ACC112 (cell line): ENCODE measurements at regions not wholly inside any gene's neighbourhood (a gene's known extent, or its start where the extent isn't known, plus 50 kb on each side); places are given as distances from the start of the nearest gene placed in this dataset.
"Not testable (repeated sequence)": the region's sequence is repeated elsewhere in the genome, so short reads cannot be mapped to it uniquely, and the experiment has no call there.

Experiments used
- H2AFZ ChIP-seq: fragments of 200-600 bp; sonication (generic); one replicate; pipeline ENCODE4 v1.6.0; 2017; ENCODE audit warnings: antibody characterized with exemption, low read length; ENCODE audit not compliant: unreplicated experiment
- H3K27ac ChIP-seq: fragments of 200-600 bp; sonication (generic); 2 replicates; pipeline ENCODE4 v1.5.1; 2014; ENCODE audit warnings: low read depth, mild to moderate bottlenecking, antibody characterized with exemption, low read length, moderate library complexity
- H3K27me3 ChIP-seq: fragments of 200-600 bp; sonication (generic); 2 replicates; pipeline ENCODE4 v1.6.1; 2014; ENCODE audit warnings: mild to moderate bottlenecking, antibody characterized with exemption, low read length, moderate library complexity, mixed read lengths; ENCODE audit not compliant: insufficient read depth
- H3K36me3 ChIP-seq: fragments of 200-600 bp; sonication (generic); 2 replicates; pipeline ENCODE4 v1.6.1; 2016; ENCODE audit warnings: mild to moderate bottlenecking, antibody characterized with exemption, low read length, moderate library complexity, mixed read lengths; ENCODE audit not compliant: insufficient read depth
- H3K4me1 ChIP-seq: fragments of 200-600 bp; sonication (generic); one replicate; pipeline ENCODE4 v1.6.1; 2016; ENCODE audit warnings: low read length, mixed read lengths; ENCODE audit not compliant: insufficient read depth, unreplicated experiment, control insufficient read depth
- H3K4me3 ChIP-seq: fragments of 200-600 bp; sonication (generic); 2 replicates; pipeline ENCODE4 v1.5.1; 2014; ENCODE audit warnings: mild to moderate bottlenecking, low read depth, low read length
- H3K79me2 ChIP-seq: fragments of 200-600 bp; sonication (generic); one replicate; pipeline ENCODE4 v1.6.0; 2016; ENCODE audit warnings: low read length; ENCODE audit not compliant: control insufficient read depth, unreplicated experiment, insufficient read depth

GRCh38 chr17:34475296-34475695, 104.1 kb upstream of the TMEM132E start:
- Histone ChIP-seq H3K36me3 (no peaks in the 10 kb centered on the region), H3K79me2 (no peaks in the 10 kb centered on the region), H3K4me3 (no peak overlapping the region), H3K27me3 (peaks cover 19% of the 10 kb centered on the region; the same call in 1 of the 2 replicates), H3K27ac (no peak overlapping the region), H2AFZ (no peak overlapping the region), H3K4me1 (no peaks in the 10 kb centered on the region)

GRCh38 chr17:34474706-34475105, 104.7 kb upstream of the TMEM132E start:
- H3K4me3 ChIP-seq, result no peak overlapping the region
- H3K36me3 ChIP-seq, result no peaks in the 10 kb centered on the region
- peaks cover 24% of the 10 kb centered on the region; the same call in 1 of the 2 replicates for H3K27me3 ChIP-seq
- H3K27ac ChIP-seq, result no peak overlapping the region
- H2AFZ ChIP-seq, result no peak overlapping the region
- H3K4me1 ChIP-seq, result no peaks in the 10 kb centered on the region
- H3K79me2 ChIP-seq, result no peaks in the 10 kb centered on the region

DNA sequence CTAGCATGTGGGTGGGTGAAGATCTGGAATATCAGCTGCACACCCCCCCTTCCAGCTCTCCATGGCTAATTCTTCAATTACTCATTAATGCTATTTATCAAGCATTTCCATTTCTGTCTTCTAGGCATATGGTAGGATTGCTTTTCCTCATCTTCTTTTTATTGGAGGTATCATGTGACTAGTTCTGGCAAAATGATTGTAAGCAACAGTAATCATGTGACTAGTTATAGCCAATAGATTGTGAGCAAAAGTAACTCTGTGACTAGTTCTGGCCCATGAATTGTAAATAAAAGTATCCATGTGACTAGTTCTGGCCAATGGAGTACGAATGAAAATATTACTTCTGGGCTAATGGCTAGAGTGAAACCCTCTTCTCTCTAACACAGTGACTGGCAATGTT, 107.0 kb upstream of the TMEM132E start:
- Histone ChIP-seq H3K36me3 (no peaks in the 10 kb centered on the region), H2AFZ (no peak overlapping the region), H3K27ac (no peak overlapping the region), H3K4me3 (no peak overlapping the region), H3K27me3 (peaks cover 38% of the 10 kb centered on the region), H3K4me1 (no peaks in the 10 kb centered on the region), H3K79me2 (no peaks in the 10 kb centered on the region)

DNA sequence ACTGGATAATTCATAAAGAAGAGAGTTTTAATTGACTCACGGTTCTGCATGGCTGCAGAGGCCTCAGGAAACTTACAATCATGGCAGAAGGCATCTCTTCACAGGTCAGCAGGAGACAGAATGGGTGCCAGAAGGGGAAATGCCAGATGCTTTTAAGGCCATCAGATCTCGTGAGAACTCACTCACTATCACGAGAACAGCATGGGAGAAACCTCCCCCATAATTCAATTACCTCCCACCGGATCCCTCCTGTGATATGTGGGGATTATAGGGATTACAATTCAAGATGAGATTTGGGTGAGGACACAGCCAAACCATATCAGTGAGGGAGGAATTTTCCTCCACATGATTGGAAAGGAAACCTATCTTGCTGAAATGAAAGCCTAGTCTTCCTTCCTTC, 108.1 kb upstream of the TMEM132E start:
- not testable (repeated sequence) for H3K36me3 ChIP-seq, H3K4me3 ChIP-seq, H3K27ac ChIP-seq, H3K4me1 ChIP-seq, H2AFZ ChIP-seq, H3K79me2 ChIP-seq
- H3K27me3 ChIP-seq, result peaks cover 45% of the 10 kb centered on the region

DNA sequence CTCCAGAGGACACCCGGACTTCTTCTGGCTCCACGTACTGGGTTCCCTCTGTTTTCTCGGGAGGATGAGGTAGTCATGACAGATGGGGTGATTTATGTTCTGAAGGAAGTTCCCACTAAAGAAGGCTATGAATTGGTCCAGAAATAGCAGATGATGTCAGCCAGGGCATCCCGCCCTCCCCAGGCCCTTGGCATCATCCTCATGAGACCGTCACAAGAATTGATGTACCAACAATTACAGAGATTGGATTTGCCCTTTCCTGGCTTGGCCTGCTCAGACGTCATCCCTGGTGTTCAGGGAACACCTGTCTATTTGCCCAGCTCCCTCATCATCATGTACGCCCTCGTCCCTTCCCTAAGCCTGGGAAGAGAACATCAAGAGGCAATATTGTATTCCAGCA, 102.8 kb upstream of the CCL1 start:
- Histone ChIP-seq H3K4me1 (no peaks in the 10 kb centered on the region), H3K4me3 (no peak overlapping the region), H3K36me3 (no peaks in the 10 kb centered on the region), H3K27me3 (peaks cover 57% of the 10 kb centered on the region), H2AFZ (no peak overlapping the region), H3K79me2 (no peaks in the 10 kb centered on the region), H3K27ac (no peak overlapping the region)

DNA sequence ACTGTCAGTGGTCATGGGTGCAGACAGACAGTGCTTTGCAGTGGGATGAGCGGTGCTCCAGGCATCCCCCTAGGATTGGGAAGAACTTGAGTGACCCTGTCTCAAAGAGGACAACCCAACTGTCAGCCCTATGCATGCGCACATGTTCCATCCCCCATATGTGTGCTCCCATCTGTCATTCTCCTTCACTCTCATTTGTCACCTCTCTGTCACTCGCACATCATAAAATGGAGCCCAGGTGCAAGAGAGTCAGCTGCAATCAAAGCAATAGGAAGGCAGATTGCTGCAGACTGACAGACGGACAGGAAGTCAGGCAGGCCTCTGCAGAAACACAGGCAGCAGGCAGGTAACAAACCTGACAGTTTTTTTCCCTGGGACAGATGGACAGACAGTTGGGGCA, 101.8 kb upstream of the CCL1 start:
- H3K36me3 ChIP-seq, result no peaks in the 10 kb centered on the region
- H3K4me1 ChIP-seq, result no peaks in the 10 kb centered on the region
- H2AFZ ChIP-seq, result no peak overlapping the region
- H3K4me3 ChIP-seq, result no peak overlapping the region
- H3K27me3 ChIP-seq, result peaks cover 53% of the 10 kb centered on the region
- no peak overlapping the region for H3K27ac ChIP-seq
- no peaks in the 10 kb centered on the region for H3K79me2 ChIP-seq

DNA sequence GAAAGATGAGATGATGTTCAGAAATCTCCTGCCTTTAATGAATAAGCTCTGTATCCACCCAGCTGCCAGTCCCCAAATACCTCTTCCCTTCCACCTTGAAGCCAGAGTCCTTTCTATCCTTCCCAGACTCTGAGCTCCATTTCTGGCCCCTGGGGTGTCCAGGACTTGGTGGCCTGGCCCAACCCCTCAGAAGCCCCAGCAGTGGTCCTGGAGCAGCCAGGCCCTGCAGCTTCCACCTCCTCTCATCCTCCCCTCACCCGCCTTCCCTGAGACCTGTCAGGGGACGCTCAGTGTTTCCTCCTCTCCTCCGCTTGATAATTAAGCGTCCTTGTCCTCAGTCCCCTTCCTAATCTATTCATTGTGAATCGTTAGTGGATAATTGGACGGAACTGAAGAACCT, 95.2 kb upstream of the CCL1 start:
- H2AFZ ChIP-seq, result no peak overlapping the region
- H3K27ac ChIP-seq, result no peak overlapping the region
- peaks cover 55% of the 10 kb centered on the region for H3K27me3 ChIP-seq
- H3K4me3 ChIP-seq, result no peak overlapping the region
- no peaks in the 10 kb centered on the region for H3K36me3 ChIP-seq
- no peaks in the 10 kb centered on the region for H3K4me1 ChIP-seq
- no peaks in the 10 kb centered on the region for H3K79me2 ChIP-seq

DNA sequence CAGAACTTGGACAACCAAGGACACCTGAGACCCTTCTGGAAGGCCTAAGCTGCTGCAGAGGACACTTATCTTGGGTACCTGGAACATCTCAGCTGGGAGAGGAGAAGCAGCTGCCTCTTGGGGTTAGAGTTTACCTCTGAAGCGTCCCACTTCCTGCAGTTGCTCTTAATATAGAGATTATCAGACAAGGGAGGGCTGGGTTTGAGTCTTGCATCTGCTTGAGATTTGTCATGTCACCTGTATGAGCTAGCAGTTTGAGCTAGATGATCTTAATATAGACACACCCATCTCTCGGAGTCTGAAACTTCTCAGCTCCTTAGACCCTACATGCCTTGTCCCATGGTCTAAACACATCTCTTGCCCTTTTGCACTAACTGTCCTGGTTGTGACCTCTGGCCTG, 93.1 kb upstream of the CCL1 start:
- H3K36me3 ChIP-seq, result no peaks in the 10 kb centered on the region
- no peaks in the 10 kb centered on the region for H3K79me2 ChIP-seq
- no peak overlapping the region for H3K27ac ChIP-seq
- no peaks in the 10 kb centered on the region for H3K4me1 ChIP-seq
- H3K4me3 ChIP-seq, result no peak overlapping the region
- H2AFZ ChIP-seq, result no peak overlapping the region
- H3K27me3 ChIP-seq, result peaks cover 66% of the 10 kb centered on the region

DNA sequence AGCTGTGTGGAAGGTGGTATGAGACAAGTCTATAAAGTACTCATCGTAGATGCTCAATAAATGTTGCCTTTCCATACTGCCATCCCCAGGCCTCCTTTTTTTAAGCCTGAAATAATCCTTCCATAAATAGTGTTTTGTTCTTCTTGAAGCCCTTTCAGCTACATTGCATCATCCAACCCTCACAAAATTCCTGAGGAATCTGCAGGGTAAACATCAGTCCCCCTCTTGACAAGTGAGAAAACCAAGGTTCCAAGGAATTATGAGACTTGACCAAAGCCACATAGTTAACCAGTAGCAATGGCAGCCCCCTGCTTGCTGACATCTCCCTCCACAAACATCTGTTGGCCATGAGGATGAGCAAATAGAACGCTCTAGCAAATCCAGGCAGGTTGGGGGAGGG, 89.7 kb upstream of the CCL1 start:
- H3K4me1 ChIP-seq, result no peaks in the 10 kb centered on the region
- H3K4me3 ChIP-seq, result no peak overlapping the region
- H2AFZ ChIP-seq, result no peak overlapping the region
- H3K27me3 ChIP-seq, result peaks cover 64% of the 10 kb centered on the region
- no peaks in the 10 kb centered on the region for H3K79me2 ChIP-seq
- H3K36me3 ChIP-seq, result no peaks in the 10 kb centered on the region
- no peak overlapping the region for H3K27ac ChIP-seq

- no peaks in the 10 kb centered on the region for H3K79me2 ChIP-seq
- no peaks in the 10 kb centered on the region for H3K4me1 ChIP-seq
- no peaks in the 10 kb centered on the region for H3K36me3 ChIP-seq
- H3K4me3 ChIP-seq, result no peak overlapping the region
- no peak overlapping the region for H2AFZ ChIP-seq
- H3K27me3 ChIP-seq, result peaks cover 67% of the 10 kb centered on the region
- H3K27ac ChIP-seq, result no peak overlapping the region
These were observed 88.3 kb upstream of the CCL1 start for GRCh38 chr17:34451313-34451712.

DNA sequence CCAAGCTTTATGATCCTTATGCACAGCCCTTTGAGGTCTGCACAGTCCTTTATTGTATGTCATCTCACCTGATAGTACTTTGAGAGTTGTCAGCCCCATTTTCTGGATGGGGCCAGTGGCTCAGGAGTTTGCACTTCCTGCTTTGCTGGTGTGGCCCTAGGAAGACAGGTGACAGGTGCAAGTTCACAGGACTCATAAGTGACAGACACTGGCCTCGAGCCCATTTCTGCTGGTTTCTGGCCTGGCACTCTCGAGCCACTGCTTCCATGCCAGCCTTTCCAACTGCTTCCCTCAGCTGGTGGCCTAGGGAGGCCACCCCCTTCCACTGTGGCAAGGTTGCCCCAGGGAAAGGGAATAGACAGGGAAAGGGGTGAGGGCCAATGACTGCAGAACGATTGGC, 84.4 kb upstream of the CCL1 start:
- Histone ChIP-seq H3K4me1 (no peaks in the 10 kb centered on the region), H3K27me3 (peaks cover 73% of the 10 kb centered on the region), H3K4me3 (no peak overlapping the region), H3K36me3 (no peaks in the 10 kb centered on the region), H3K27ac (no peak overlapping the region), H2AFZ (no peak overlapping the region), H3K79me2 (no peaks in the 10 kb centered on the region)

DNA sequence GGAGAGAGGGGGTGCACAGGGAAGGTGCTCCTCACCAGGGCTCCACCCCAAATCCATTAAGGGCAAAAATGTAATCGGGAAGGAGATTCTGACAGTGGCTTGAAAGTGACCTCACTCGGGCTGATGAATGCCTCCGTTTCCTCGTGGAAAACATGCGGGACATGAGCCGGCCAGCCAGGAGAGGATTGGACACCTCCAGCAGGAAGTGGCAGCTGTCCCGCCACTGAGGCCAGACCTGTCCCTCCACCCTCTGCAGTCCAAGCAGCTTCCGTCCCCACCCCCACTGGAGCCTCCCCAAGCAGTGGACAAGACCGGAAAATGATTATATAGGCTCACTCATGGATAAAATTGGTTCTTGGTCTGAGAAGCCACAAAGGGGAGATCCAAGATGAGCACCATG, 82.1 kb upstream of the CCL1 start:
- no peak overlapping the region for H2AFZ ChIP-seq
- H3K27ac ChIP-seq, result no peak overlapping the region
- no peaks in the 10 kb centered on the region for H3K4me1 ChIP-seq
- H3K79me2 ChIP-seq, result no peaks in the 10 kb centered on the region
- H3K36me3 ChIP-seq, result no peaks in the 10 kb centered on the region
- no peak overlapping the region for H3K4me3 ChIP-seq
- H3K27me3 ChIP-seq, result peaks cover 86% of the 10 kb centered on the region
